GM12892 (cell line): ENCODE measurements at regions not wholly inside any gene's neighbourhood (a gene's known extent, or its start where the extent isn't known, plus 50 kb on each side); places are given as distances from the start of the nearest gene placed in this dataset.

Source experiments
- POLR2A ChIP-seq: IDR thresholded peaks from 2 replicates; pipeline ENCODE4 v1.6.1; 2011; ENCODE audit warnings: low read depth, low read length, control low read depth
- POLR2AphosphoS5 ChIP-seq: IDR thresholded peaks from 2 replicates; pipeline ENCODE4 v1.6.1; 2011; ENCODE audit warnings: low read depth, low read length, control low read depth

DNA sequence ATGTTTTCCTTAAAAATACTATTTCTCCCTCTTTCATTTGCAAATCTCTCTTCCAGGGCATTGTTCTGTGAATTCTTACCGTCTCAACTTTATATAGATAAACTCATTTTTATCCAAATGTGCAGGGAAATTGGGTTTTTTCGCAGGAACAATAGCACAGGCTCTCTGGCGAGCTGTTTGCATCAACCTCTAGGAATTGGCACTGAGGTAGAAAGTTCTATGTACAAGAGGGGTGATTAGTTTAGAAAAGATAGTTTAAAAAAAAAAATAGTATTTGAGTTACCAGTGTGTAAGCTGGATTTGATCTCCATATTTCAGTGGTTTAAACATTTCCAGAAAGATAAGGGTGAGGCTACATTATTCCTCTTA is 129.7 kb upstream of the BTN3A2 start:
- TF ChIP-seq POLR2AphosphoS5 (no peak), POLR2A (no peak)
